Activated CD4-positive, CD25-positive, alpha-beta regulatory T cell (primary cell): ENCODE measurements at regions not wholly inside any gene's neighbourhood (a gene's known extent, or its start where the extent isn't known, plus 50 kb on each side); places are given as distances from the start of the nearest gene placed in this dataset.
"Not testable (repeated sequence)": the region's sequence is repeated elsewhere in the genome, so short reads cannot be mapped to it uniquely, and the experiment has no call there.

Experiments
- DNase-seq, 4 experiments: peaks; one replicate each; lab custom pipeline; 2025; lab: John Stamatoyannopoulos, UW

DNA sequence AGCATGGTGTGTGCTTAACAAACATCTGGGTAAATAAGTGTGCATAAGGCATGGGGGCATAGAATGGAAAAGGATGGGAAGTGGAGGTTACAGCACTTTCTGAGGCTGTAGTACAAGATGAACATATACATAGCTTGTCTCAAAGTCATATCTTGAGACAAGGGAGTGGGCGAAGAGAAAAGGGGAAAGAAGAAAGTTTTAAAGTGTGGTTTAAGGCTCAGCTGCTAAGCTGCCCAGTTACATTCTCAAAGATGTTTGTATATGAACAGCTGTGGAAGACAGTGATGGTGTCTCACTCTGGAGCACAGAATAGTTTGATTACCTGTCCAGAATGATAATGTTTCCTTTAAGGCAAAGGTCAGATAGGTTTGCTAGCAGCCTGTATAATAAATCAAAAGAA is 61.9 kb upstream of the LANCL2 start:
- DNase-seq: no peak

DNA sequence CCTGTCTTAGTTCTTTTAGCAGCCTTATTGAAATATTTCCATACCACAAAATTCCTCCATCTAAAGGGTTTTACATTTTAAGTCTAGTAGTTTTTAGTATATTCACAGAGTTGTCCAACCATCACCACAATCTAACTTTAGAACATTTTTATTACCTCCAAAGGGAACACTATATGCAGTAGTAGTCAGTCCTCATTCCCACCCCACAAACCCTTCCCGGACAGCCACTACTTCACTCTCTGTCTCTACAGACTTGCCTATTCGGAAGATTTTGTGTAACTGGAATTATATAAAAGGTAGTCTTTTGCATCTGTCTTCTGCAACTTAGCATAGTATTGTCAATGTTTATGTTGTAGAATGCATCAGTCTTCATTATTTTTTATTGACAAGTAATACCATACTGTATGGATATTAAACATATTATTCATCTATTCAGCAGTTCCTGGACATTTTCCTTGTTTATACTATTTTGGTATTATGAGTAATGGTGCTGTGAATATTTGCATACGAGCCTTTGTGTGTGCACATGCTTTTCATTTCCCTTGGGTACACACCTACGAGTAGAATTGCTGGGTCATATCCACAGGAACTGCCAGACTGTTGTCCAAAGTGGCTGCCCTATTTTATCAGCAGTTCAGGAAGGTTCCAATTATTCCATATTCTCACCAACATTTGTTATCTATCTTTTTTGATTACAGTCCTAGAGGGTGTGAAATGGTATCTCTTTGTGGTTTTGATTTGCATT is 60.9 kb upstream of the LANCL2 start:
- DNase-seq: no peak

DNA sequence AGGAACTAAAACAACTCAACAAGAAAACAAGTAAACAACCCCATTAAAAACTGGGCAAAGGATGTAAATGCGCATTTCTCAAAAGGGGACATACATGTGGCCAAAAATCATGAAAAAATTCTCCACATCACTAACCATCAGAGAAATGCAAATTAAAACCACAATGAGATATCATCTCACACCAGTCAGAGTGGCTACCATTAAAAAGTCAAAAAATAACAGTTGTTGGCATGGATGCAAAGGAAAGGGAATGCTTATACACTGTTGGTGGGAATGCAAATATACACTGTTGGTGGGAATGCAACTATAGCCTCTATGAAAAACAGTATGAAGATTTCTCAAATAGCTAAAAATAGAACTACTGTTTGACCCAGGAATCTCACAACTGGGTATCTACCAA is 60.0 kb upstream of the LANCL2 start:
- no peak for DNase-seq

DNA sequence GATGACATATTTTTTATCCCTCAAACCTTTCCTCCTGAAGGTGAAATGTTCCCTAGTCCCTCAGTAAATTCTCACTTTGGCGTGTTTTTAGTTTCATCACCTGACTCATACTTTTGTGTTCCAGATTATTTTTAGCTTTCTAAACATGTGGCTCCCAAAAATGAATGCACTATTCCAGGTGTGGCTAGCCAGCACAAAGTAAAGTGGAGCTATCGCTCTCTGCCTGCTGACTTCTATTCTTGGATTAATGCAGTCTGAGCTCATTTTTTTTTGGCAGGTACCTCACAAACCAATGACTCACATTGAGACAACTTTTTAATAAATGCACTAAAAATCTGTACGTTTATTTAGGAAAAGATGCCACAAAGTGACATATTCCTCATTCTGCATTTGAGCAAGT is 58.8 kb upstream of the LANCL2 start:
- no peak for DNase-seq

DNA sequence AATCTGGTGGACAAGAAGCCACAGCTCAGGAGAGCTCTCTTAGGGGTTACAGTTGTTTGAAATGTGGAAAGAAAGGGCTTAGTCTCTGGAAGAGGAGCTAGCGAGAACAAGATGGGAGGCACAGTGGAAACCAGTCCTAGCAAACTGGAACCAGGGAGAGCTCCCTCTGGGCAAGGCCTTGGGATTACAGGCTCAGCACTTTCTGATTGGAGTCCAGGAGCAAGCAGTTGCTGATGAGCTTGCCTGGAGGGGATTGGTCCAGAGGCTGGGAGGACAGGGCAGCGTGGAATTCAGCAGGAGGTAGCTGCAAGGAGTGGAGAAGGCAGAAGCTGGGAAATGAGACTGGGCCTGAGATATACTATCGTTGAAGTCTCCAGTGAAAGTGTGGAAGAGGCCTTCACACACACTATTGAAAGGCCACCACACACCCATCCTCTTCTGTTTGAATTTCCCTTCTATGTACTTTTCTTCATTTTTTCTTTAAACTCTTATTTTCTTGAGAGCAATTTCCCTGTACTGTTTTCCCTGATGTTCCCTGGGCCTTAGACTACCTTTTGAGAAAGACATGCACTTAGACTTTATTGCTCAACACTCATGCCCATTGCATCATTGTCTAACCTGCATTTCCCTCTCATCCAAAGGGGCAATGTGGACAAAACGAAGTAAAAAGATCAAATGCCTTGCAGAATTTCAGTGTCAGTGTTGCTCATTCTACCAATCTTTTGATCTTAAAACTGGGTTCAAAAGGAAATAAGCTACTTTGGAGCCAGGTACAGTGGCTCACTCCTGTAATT is 57.8 kb upstream of the LANCL2 start:
- no peak for DNase-seq

DNA sequence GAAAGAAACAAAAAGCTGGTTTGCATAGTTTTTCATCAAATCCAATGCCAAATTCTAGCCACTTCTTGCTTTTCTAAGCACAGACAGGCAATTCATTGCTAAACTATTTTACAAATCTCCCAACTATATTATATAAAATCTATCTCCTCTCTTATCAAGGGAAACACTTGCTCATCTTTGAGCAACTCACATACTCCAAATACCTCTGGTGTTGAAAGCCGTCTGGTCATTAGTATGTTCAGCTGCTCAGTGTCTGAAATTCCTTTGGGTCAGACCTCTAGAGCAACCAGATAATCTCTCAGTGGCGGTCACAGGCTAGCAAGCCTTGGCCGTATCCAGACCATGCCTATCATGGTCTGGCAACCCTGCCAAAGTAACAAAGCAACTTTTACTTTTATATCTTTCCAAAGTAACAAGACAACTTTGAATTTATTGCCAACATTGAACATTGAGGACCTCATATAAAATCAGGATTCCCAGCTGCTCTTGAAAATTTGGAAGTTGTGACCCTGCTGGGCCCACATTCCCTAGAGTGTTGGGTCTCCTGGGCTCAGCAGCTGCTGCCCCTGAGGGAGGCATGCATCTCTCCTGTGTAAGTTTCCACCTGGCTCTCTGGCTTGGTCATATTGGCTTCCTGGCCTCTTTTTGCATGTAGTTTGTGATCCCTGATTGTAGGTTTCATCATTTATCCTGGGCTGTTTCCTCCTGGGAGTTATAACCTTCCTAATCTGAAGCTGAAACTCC is 56.8 kb upstream of the LANCL2 start:
- DNase-seq: no peak

DNA sequence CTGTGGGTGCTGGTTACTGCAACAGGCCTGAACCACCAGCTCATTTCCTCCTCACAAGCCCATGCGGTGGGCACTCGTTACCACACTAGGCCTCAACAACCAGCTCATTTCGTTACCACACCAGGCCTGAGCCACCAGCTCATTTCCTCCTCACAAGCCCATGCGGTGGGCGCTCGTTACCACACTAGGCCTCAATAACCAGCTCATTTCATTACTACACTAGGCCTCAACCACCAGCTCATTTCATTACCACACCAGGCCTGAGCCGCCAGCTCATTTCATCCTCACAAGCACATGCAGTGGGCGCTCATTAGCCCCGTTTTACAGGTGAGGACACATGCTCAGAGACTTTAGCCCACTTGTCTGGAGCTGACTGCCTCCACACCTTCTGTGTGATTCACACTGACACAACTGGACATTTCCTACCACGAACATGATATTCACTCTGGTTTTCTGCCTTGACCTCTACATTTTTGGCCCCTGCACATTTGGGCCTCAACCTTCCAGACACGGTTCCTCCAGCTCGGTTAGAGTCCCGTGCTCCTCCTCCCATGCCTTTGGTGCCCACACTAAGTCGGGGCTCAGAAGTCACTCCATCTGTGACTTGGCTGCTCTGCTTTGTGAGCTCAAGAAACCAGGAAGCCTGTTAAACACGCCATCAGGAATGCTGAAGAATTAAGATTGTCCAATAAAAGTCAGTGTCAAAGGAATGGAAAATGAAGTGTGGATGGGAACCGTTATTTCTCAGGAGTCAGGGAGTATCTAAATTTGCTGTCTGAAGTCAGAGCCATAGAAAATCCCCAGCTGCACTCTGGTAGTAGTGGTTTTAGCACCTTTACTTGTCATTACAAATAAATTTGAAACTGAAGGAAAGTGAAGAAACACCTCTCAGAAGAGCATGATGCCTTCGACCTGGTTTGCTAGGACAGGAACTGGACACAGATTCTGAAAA is 55.8 kb upstream of the LANCL2 start:
- DNase-seq: peak; percentile 17 to 39 (median 23)

DNA sequence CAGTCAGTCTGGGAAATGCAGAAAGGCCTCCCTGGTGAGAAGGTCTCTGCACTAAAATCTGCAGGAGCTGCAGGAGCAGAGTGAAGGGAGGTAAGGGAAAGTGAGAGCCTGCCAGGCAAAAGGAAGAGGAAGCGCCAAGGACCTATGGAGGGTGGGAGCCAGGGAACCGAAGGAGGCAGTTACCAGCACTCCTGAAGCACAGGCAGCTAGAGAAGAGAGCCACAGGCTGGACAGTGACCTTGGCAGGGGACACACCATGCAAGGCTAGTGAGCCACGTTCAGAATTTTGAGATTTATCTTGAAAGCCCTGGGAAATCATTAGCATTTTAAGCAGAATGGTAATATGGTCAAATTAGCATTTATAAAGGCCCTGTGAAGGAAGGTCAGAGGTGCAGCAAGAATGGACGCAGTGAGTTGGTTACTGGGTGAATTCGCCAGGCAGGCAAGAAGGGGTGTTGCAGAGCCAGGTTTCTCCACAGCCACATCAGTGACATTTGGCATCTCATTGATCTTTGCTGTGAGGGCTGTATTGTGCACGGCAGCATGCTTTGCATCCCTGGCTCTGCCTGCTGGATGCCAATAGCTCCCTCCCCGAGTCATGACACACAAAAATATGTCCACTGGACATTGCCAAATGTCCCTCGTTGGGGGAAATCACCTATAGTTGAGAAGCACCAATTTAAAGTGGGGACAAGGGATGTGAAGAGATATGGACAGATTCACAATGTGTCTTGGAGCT is 54.7 kb upstream of the LANCL2 start:
- DNase-seq: no peak

DNA sequence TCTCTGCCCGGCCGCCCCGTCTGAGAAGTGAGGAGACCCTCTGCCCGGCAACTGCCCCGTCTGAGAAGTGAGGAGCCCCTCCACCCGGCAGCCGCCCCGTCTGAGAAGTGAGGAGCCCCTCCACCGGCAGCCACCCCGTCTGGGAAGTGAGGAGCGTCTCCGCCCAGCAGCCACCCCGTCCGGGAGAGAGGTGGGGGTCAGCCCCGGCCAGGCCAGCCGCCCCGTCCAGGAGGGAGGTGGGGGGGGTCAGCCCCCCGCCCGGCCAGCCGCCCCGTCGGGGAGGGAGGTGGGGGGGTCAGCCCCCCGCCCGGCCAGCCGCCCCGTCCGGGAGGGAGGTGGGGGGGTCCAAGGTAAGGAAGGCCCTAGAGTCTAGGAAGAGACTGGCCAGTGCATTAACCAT is 53.2 kb upstream of the LANCL2 start:
- not testable (repeated sequence) for DNase-seq

DNA sequence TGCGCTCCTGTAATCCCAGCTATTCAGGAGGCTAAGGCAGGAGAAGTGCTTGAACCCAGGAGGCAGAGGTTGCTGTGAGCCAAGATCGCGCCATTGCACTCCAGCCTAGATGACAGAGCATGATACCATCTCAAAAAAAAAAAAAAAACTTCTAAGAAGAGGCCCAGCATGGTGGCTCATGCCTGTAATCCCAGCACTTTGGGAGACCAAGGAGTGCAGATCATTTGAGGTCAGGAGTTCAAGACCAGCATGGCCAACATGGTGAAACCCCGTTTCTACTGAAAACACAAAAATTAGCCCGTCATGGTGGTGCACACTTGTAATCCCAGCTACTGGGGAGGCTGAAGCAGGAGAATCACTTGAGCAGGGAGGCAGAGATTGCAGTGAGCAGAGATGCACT is 51.5 kb upstream of the LANCL2 start:
- DNase-seq: not testable (repeated sequence)

DNA sequence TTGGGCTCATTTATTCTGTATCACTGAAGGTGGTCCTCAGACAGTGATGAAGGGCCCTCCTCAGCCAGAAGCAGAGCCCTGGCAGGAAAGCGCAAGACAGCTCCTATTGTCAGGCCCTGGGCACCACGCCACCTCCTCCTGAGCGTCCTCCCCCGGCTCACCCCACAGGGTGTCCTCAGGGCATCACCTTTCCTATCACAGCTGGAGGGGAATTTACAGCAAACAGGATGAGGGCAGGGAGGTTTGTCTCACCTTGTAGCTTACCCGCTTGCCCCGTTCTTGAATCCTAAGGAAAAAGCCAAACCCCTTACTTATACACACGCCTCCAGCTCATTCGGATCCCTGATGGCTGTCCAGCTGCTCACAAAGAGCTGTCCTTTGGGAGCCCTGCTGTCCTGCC is 50.2 kb upstream of the LANCL2 start:
- DNase-seq: no peak
